Kidney epithelial cell (primary cell): ENCODE measurements at regions not wholly inside any gene's neighbourhood (a gene's known extent, or its start where the extent isn't known, plus 50 kb on each side); places are given as distances from the start of the nearest gene placed in this dataset.

Source experiments
- DNase-seq: peaks from one replicate; pipeline ENCODE4 v3.0.0-alpha.2; 2010; ENCODE audit warnings: low read depth
- H3K27me3 ChIP-seq: 2 replicates; pipeline ENCODE4 v1.6.0; 2011; ENCODE audit warnings: low read length; ENCODE audit not compliant: control insufficient read depth, insufficient read depth
- H3K36me3 ChIP-seq: 2 replicates; pipeline ENCODE4 v1.5.1; 2011; ENCODE audit warnings: low read length; ENCODE audit not compliant: control insufficient read depth, insufficient read depth
- H3K4me3 ChIP-seq: 2 replicates; pipeline ENCODE4 v1.5.1; 2011; ENCODE audit warnings: low read depth, mild to moderate bottlenecking, control low read depth, low read length
- TF ChIP-seq, protein P1 (sequence below): IDR thresholded peaks from 2 replicates; pipeline ENCODE4 v1.5.1; 2011; ENCODE audit warnings: mild to moderate bottlenecking, moderate library complexity, low read length, control low read depth, inconsistent platforms; ENCODE audit not compliant: insufficient read depth, poor library complexity, severe bottlenecking

DNA sequence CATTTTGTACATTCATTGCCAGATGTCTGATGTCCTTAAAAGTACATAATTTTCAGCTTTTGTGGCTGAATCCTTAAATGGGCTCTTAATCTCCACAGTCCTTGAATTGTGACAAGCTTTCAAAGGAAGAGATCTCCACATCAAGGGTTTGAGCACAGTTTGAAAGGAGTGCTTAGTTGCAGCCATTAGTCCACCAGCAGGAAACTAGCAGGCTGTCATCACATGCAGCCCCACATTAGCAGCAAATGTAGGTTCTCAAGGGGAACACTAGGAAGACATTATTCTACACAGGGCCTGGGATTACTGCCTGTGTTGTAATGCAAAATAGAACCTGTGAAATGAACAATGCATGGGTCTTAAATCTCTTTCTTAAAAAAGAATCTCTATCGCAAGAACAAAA lies 173.2 kb downstream of the CBLL2 start:
- DNase-seq: no peak

DNA sequence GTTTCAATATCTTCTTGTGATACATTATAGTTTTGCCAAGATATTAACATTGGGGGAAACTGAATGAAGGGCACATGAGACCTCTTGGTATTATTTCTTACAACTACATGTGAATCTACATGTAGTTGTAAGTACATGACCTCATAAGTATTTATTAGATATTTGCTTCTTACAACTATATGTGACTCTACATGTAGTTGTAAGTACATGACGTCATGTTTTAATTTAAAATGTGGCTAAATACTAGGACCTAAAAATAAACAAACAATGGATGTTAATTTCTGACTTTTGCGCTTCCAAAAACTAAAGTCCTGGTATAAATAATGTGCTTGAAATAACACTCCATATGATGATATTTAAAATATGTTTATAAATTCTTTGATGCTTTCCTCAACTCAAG lies 190.2 kb downstream of the CBLL2 start:
- no peak for DNase-seq
- H3K36me3 ChIP-seq: no peaks in the 10 kb centered on the region
- H3K27me3 ChIP-seq: no peaks in the 10 kb centered on the region
- H3K4me3 ChIP-seq: no peak overlapping the region
- TF ChIP-seq, protein P1, sequence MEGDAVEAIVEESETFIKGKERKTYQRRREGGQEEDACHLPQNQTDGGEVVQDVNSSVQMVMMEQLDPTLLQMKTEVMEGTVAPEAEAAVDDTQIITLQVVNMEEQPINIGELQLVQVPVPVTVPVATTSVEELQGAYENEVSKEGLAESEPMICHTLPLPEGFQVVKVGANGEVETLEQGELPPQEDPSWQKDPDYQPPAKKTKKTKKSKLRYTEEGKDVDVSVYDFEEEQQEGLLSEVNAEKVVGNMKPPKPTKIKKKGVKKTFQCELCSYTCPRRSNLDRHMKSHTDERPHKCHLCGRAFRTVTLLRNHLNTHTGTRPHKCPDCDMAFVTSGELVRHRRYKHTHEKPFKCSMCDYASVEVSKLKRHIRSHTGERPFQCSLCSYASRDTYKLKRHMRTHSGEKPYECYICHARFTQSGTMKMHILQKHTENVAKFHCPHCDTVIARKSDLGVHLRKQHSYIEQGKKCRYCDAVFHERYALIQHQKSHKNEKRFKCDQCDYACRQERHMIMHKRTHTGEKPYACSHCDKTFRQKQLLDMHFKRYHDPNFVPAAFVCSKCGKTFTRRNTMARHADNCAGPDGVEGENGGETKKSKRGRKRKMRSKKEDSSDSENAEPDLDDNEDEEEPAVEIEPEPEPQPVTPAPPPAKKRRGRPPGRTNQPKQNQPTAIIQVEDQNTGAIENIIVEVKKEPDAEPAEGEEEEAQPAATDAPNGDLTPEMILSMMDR: no peak

More for the DNA sequence above, 173.2 kb downstream of the CBLL2 start:
- no peak overlapping the region for H3K4me3 ChIP-seq
- TF ChIP-seq, protein P1: no peak
- H3K27me3 ChIP-seq: no peaks in the 10 kb centered on the region
- no peaks in the 10 kb centered on the region for H3K36me3 ChIP-seq

DNA sequence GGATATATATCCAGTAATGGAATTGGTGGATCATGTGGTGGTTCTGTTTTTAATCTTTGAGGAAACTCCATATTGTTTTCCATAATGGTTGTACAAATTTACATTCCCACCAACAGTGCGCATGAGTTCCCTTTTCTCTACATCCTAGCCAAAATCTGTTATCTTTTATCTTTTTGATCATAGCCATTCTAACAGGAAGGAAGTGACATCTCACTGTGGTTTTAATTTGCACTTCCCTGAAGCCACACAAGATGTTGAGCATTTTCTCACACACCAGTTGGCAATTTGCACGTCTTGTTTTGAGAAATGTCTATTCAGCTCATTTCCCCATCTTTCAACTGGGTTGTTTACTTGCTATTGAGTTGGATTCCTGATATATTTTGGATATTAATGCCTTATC lies 194.9 kb downstream of the CBLL2 start:
- TF ChIP-seq, protein P1: no peak
- H3K4me3 ChIP-seq: no peak overlapping the region
- no peak for DNase-seq
- no peaks in the 10 kb centered on the region for H3K27me3 ChIP-seq
- no peaks in the 10 kb centered on the region for H3K36me3 ChIP-seq

DNA sequence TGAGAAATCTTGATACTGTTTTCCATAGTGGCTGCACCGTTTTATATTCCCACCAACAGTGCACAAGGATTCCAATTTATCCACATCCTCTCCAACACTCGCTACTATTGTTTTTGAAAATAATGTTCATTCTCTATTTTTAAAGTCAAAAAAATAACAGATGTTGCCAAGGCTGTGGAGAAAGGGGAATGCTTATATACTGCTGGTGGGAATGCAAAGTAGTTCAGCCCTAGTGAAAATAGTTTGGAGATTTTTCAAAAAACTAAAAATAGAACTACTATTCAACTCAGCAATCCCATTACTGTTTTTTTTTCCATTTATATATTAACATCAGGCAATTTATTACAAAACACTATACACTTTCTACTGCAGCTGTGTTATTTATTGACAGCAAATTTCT lies 208.7 kb downstream of the CBLL2 start:
- TF ChIP-seq, protein P1: no peak
- H3K4me3 ChIP-seq: no peak overlapping the region
- DNase-seq: no peak
- no peaks in the 10 kb centered on the region for H3K27me3 ChIP-seq
- no peaks in the 10 kb centered on the region for H3K36me3 ChIP-seq

DNA sequence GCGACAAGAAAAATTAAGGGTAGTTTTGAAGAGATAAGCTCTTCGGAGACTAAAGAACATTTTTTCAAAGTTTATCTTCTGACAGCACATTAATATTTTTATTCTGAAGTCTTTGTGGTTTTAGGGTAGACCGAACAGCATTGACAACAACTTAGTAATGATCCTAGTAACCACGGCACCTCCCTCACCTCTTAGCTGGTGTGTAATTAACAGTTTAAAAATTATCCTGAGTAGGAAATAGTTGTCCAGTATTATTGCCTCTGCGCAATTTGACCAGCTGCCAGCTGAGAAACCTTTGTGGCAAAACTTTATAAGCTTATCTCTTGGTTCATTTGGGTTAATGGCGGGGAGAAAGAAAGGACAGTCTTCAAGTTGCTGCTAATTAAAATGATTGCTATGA lies 213.6 kb downstream of the CBLL2 start:
- TF ChIP-seq, protein P1: no peak
- no peak overlapping the region for H3K4me3 ChIP-seq
- no peaks in the 10 kb centered on the region for H3K36me3 ChIP-seq
- peak; percentile 9 for DNase-seq
- H3K27me3 ChIP-seq: no peaks in the 10 kb centered on the region

DNA sequence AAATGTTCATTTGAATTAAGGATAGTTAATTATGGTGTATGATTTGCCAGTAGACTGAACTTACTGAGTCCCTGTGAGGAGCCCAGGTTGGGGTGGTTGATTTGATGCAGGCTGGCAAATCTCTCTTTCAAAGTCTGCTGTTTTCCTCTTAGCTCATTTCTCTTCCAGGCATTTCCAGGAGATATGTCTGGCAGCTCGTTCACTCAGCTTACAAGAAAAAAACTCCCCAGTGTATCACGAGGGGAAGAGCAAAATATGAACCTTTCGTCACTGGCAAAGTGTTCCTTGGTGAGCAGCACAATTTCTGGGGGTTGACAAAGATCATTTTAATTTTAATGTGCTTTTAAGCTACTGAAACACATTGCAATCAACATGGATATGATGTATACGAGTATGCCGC lies 244.2 kb downstream of the CBLL2 start:
- TF ChIP-seq, protein P1: no peak
- DNase-seq: no peak
- Histone ChIP-seq H3K36me3 (no peaks in the 10 kb centered on the region), H3K27me3 (no peaks in the 10 kb centered on the region), H3K4me3 (no peak overlapping the region)
